NCI-H1694 treated with DMSO at 0.1 percent for 48 hours (cell line): ENCODE measurements at regions not wholly inside any gene's neighbourhood (a gene's known extent, or its start where the extent isn't known, plus 50 kb on each side); places are given as distances from the start of the nearest gene placed in this dataset.

Source experiments
- DNase-seq: peaks from one replicate; lab custom pipeline; 2025; lab: John Stamatoyannopoulos, UW

DNA sequence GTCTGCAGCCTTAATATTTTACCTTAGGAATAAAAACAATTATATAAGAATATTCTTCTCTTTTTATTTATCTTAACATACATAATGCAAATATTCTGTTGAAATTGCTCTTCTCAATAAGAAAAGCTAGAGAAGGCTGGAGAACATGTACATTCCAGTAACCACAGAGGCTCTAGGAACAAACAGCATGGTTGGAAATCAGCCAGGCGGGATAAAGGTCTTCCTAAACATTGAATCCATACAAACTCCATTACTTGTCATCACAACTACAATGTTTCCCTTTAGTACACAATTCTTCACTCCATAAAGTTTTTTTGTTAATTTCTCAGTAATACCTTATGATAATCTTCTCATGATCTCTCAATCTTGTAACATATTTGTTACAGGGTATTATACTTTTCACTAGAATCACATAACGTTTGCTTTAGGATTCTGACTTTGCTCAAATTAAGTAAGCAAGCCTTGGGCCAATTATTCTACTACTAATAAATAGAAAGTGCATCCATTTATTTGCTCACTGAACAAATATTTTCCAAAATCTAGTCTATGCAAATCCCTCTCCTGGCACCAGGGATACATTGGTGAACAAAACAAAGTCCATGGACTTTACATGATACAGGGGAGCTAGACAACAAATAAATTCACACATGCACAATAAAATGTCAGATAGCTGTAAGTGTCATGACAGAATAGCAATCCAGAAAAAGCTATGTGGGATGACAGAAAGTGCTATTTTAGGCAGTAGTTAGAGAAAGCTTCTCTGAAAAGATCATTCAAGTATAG, 237.5 kb upstream of the TMTC1 start:
- no peak for DNase-seq

DNA sequence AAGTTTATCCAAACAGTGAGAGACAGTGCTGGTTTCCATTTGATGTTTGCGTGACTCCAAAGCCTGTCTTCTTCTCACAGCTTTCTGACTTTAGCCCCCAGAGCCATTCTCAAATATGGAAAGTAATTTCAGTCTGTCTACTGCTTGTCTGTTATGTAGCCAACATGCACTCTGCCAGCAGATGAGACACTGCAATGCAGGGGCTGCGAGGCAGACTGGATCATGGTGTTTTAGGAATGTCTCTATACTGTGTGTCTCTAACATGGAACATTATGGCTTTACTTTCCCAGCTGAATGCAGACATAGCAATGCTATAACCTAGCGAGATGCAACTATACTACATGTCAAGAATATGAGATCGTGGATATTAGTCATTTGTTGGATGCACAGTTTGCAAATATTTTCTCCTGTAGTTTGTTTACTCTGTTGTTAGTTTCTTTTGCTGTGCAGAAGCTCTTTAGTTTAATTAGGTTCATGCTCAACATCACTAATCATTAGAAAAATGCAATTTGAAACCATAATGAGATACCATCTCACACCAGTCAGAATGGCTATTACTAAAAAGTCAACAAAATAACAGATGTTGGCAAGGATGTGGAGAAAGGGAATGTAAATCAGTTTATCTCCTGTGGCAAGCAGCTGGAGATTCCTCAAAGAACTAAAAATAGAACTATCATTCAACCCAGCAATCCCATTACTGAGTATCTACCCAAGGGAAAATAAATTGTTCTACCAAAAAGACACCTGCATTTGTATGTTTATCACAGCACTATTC, 235.8 kb upstream of the TMTC1 start:
- DNase-seq, result peak; percentile 75

- no peak for DNase-seq
Measured at GRCh38 chr12:30016540-30017055, 232.9 kb upstream of the TMTC1 start.

DNA sequence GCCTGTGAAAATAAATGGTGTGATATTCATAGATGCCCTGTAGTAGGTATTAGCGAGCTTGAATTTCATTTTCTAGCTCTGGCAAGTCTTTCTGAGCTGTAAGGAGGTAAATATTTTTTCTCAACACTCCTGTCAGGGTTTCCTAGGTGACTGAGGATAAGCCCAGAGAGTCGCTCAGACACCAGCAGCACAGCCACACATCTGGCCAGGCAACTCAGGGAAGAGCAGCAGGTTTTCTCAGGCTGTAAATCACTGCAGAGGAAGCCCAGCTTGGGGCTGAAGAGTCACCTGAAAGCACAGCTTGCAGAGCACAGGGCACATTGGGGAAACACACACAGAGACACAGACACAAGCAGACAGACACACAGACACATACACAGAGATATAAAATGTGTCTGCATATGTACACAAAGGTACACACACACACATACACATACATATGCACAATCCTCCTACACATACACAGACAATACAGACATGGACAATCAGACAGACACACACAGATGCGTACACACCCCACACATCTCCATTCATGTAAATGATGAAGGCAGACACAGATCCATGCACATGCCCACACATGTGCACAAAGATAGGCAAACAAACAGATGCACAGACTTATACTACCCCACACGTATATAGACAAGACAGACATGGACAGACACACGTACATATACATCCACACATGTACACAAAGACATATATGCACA, 232.0 kb upstream of the TMTC1 start:
- DNase-seq, result no peak

GRCh38 chr12:30014991-30015390, 231.2 kb upstream of the TMTC1 start:
- DNase-seq, result no peak

DNA sequence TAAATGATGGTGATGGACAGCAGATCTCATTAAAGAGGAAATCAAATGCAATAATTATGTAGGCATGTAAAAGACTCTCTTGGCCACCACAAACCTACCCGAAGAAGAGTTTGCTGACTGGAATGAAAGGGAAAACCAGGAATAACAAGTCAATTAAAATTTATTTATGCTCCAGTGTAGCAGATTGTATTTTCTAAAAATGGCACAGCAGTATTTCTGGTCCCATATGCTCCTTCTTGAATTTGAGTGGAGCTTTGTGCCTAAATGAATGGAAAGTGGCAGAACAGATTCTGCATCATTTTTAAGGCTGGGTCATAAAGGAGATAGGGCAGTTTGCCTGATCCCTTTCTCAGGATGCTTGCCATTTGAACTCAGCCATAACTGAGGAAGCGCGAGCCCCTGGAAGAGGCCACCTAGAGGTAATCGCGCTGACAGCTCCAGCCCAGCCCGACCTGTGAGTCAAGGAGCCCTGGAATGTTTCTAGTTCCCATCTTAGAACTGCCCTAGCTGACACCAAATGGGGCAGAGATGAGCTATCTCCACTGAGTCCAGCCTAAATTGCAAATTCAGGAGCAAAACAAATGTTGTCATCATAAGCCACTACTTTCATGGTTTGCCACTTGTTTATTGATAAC, 229.2 kb upstream of the TMTC1 start:
- peak; percentile 96 for DNase-seq

DNA sequence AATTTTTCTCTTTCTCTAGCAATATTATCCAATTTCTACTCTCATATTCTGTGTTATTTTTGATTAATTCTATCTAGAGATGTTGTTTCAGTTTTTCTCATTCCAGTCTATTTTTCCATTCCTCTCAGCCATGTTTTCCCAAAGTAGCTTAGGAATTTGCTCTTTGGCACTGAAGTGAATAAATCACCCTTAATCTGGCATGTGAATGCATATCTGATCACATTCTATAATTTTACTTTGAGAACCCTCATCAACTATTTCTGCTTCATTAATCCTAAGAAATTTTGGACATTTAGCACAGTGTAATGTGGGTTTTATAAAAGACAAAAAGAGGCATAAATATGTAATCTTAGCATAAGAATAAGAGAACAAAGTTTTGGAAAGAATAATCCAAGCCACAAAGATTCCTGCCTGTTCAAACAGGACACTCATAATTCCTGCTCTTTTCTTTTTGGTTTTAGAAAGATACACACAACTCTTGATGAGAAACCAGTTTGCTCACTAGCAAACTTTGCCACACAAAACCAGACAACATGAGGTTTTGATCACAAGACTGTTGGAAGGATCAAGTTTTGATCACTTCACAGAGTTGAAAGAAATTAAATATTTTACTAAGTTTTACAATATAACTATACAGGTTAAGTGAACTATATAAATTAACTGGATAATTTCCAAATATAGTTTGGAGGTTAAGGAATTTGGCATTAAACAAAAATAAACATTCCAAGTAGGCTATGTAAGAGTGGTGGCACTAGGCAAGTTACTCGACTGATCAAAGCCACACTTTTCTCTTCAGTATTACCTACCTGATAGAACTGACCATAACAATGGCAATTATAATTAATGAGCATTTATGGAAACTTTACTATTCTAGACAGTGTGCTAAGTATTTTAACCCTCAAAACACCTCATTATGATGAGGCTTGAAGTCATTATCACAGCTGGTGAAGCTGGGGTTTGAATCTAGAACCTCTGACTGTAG, 226.6 kb upstream of the TMTC1 start:
- DNase-seq, result no peak

GRCh38 chr12:30006021-30006420, 222.3 kb upstream of the TMTC1 start:
- no peak for DNase-seq

GRCh38 chr12:30003321-30003720, 219.6 kb upstream of the TMTC1 start:
- no peak for DNase-seq

GRCh38 chr12:30002677-30003076, 218.9 kb upstream of the TMTC1 start:
- DNase-seq, result no peak

DNA sequence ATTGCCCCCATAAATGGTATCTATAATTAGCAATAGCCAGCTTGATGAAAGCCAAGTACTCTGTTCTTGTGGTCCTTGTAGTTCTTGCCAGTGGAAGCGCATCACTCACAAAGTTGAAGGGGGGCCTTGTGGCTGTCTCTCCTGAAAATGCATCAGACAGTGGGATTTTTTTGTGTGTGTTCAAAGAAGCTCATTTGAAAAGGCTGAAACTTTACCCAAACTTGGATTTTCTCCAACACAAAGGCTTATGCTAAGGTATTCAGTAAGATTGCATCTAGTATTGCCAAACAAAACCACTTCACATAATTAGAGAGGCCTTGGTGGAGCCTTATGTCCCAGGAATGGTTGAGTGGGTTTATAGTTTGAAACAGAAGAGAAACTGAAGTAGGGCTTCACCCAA, 216.7 kb upstream of the TMTC1 start:
- no peak for DNase-seq

DNA sequence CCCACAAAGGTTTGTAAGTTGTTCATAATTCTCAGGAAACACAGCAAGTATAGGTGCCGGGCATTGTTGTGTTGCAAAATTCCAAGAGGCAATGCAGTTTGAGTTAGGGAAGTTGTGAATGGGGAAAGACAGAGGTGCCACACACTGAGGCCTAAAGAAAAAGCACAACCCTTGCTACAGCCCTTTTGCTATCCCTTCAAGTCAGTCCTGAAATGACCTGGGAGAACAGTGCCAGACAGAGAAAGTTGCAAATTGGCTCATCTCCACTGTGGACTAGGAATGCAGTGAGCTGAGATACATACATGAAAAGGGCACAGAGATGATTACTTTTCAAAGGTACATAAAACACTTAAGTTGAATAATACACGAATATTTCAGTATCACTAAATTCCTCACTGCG, 213.3 kb upstream of the TMTC1 start:
- no peak for DNase-seq

DNA sequence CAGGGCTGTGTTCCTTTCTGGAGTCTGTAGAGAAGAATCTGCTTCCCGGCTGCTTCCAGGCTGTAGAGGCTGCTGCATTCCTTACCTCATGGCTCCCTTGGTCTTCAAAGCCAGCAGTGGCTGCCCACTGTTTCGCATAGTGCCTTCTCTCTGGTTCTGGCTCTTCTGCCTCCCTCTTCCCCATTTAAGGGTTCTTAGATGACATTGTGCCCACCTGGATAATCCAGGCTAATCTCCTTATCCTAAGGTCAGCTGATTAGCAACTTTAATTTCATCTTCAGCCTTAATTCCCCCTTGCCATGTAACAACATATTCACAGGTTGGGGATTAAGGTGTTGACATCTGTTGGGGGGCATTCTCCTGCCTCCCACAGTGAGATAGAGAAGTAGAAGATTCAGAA, 208.6 kb upstream of the TMTC1 start:
- no peak for DNase-seq

DNA sequence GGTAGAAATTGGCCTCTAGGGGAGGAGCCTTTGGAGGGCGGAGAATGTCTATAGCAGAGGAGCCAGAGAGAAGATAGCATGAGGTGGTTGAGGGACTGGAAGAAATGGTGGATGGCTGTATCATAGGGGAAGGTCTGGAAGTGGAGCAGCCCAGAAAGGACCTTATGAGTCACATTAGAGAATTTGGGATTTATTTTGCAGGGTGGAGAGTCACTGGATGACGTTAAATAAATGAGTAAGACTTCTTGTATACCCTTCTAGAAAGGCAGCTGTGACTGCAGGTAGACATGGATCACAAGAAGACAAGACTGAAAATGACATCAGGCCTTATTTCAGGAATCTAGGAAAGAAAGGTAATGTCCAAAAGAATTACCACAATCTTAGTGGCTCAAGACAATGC, 208.2 kb upstream of the TMTC1 start:
- DNase-seq, result no peak

GRCh38 chr12:29990971-29991370, 207.2 kb upstream of the TMTC1 start:
- DNase-seq, result no peak

- DNase-seq, result no peak
Measured at GRCh38 chr12:29983851-29984250, 200.1 kb upstream of the TMTC1 start.

GRCh38 chr12:29980304-29980703, 196.6 kb upstream of the TMTC1 start:
- DNase-seq, result no peak

DNA sequence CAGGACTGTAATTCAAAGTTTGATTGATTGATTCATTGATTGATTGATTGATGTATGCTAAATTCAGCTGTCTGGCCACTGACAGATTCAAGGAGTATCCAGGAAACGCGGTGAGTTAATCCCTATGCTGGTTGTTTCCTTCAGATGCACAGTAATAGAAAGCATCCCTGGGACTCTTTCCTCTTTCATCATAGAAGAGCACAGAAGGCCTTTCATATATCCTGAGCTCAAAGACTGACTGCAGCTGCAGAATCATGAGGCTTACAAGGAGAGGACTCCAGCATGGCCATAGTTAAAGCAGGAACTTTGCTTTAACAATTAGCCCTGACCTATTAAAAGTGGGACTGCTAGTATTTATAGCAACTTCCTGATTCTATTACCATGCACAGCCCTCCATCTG, 187.7 kb upstream of the TMTC1 start:
- no peak for DNase-seq

- no peak for DNase-seq
Measured at GRCh38 chr12:29970501-29970900, 186.8 kb upstream of the TMTC1 start.

DNA sequence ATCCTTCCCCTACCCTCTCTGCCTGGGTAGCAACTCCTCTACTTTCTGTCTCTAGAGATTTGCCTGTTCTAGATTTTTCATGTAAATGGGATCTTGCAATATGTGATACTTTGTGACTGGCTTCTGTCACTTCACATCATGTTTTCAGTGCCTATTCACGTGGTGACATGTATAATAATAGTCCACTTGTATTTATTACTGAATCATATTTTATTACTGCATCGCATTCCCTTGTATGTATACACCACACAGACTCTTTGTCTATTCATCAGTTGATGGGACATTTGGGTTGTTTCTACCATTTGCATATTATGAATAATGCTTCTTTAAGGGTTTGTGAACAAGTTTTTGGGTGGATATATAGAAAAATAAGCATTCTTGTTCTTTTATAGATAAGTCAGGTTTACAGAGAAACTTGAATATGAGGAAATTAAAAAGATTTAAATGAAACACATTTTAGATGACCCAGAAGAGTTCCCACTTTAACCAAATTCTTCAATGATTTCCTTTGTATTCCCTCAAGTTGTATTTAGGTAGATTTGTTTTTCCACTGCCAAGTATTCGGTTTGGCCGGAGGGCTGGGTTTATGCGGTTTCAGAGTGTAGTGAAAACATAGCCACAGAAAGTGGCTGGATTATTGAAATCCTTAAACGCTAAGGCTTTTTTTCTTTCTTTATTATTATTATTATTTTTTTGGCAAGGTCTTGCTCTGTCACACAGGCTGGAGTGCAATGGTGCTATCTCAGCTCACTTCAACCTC, 178.7 kb upstream of the TMTC1 start:
- no peak for DNase-seq
